ENCODE measurements at regions not wholly inside any gene's neighbourhood (a gene's known extent, or its start where the extent isn't known, plus 50 kb on each side); places are given as distances from the start of the nearest gene placed in this dataset.
"Not testable (repeated sequence)": the region's sequence is repeated elsewhere in the genome, so short reads cannot be mapped to it uniquely, and the experiment has no call there.

GRCh38 chr1:157460381-157460780 is 91.9 kb downstream of the FCRL5 start:
- DNase-seq (ENCODE audit: low read depth in 3 of 3, low spot score in 1 of 3): no peak

GRCh38 chr1:157457279-157457678 is 95.0 kb downstream of the FCRL5 start:
- no peak for DNase-seq (ENCODE audit: low read depth in 3 of 3, low spot score in 1 of 3)

- DNase-seq (ENCODE audit: low read depth in 3 of 3, low spot score in 1 of 3): no peak
These were observed 97.0 kb downstream of the FCRL5 start for GRCh38 chr1:157455318-157455717.

GRCh38 chr1:157450106-157450505 is 102.2 kb downstream of the FCRL5 start:
- DNase-seq (ENCODE audit: low read depth in 3 of 3, low spot score in 1 of 3): no peak

- DNase-seq (ENCODE audit: low read depth in 3 of 3, low spot score in 1 of 3): no peak
These were observed 103.7 kb downstream of the FCRL5 start for GRCh38 chr1:157448636-157449035.

GRCh38 chr1:157446356-157446755 is 106.0 kb downstream of the FCRL5 start:
- DNase-seq (ENCODE audit: low read depth in 3 of 3, low spot score in 1 of 3): not testable (repeated sequence)

GRCh38 chr1:157445616-157446140 is 106.6 kb downstream of the FCRL5 start:
- DNase-seq (ENCODE audit: low read depth in 3 of 3, low spot score in 1 of 3): not testable (repeated sequence)

- DNase-seq (ENCODE audit: low read depth in 3 of 3, low spot score in 1 of 3): no peak
These were observed 110.2 kb downstream of the FCRL5 start for GRCh38 chr1:157442065-157442464.

GRCh38 chr1:157439302-157439954 is 112.9 kb downstream of the FCRL5 start:
- DNase-seq (ENCODE audit: low read depth in 3 of 3, low spot score in 1 of 3): no peak

GRCh38 chr1:157438613-157439012 is 113.7 kb downstream of the FCRL5 start:
- DNase-seq (ENCODE audit: low read depth in 3 of 3, low spot score in 1 of 3): no peak

GRCh38 chr1:157438146-157438545 is 114.2 kb downstream of the FCRL5 start:
- no peak for DNase-seq (ENCODE audit: low read depth in 3 of 3, low spot score in 1 of 3)

GRCh38 chr1:157437296-157437695 is 115.0 kb downstream of the FCRL5 start:
- DNase-seq (ENCODE audit: low read depth in 3 of 3, low spot score in 1 of 3): no peak

- DNase-seq (ENCODE audit: low read depth in 3 of 3, low spot score in 1 of 3): no peak
These were observed 120.6 kb downstream of the FCRL5 start for GRCh38 chr1:157431751-157432150.

GRCh38 chr1:157429601-157430240 is 122.6 kb downstream of the FCRL5 start:
- no peak for DNase-seq (ENCODE audit: low read depth in 3 of 3, low spot score in 1 of 3)

GRCh38 chr1:157423764-157424163 is 128.6 kb downstream of the FCRL5 start:
- not testable (repeated sequence) for DNase-seq (ENCODE audit: low read depth in 3 of 3, low spot score in 1 of 3)

- no peak for DNase-seq (ENCODE audit: low read depth in 3 of 3, low spot score in 1 of 3)
These were observed 132.3 kb downstream of the FCRL5 start for GRCh38 chr1:157419845-157420542.

- DNase-seq (ENCODE audit: low read depth in 3 of 3, low spot score in 1 of 3): no peak
These were observed 133.7 kb downstream of the FCRL5 start for GRCh38 chr1:157418659-157419058.

- no peak for DNase-seq (ENCODE audit: low read depth in 3 of 3, low spot score in 1 of 3)
These were observed 134.1 kb downstream of the FCRL5 start for GRCh38 chr1:157418231-157418630.

- DNase-seq (ENCODE audit: low read depth in 3 of 3, low spot score in 1 of 3): no peak
These were observed 136.7 kb downstream of the FCRL5 start for GRCh38 chr1:157415661-157416060.

- no peak for DNase-seq (ENCODE audit: low read depth in 3 of 3, low spot score in 1 of 3)
These were observed 140.0 kb downstream of the FCRL5 start for GRCh38 chr1:157412308-157412707.

GRCh38 chr1:157411769-157412168 is 140.5 kb downstream of the FCRL5 start:
- DNase-seq (ENCODE audit: low read depth in 3 of 3, low spot score in 1 of 3): no peak

- DNase-seq (ENCODE audit: low read depth in 3 of 3, low spot score in 1 of 3): no peak
These were observed 141.3 kb downstream of the FCRL5 start for GRCh38 chr1:157411064-157411463.
